Mesendoderm (in vitro differentiated cells): ENCODE measurements at regions not wholly inside any gene's neighbourhood (a gene's known extent, or its start where the extent isn't known, plus 50 kb on each side); places are given as distances from the start of the nearest gene placed in this dataset.

ENCODE experiments used
- DNase-seq: peaks from one replicate; pipeline ENCODE4 v3.0.0; 2013
- H2AK5ac ChIP-seq: 2 replicates; pipeline ENCODE4 v1.6.1; 2013; ENCODE audit warnings: low read length, inconsistent platforms
- H2BK120ac ChIP-seq: 2 replicates; pipeline ENCODE4 v1.6.1; 2013; ENCODE audit warnings: low read depth, mild to moderate bottlenecking, low read length, moderate library complexity, mixed read lengths
- H2BK15ac ChIP-seq: replicated peaks from 2 replicates; pipeline ENCODE4 v1.6.1; 2013; ENCODE audit warnings: low read depth, mild to moderate bottlenecking, moderate library complexity
- H2BK5ac ChIP-seq: 2 replicates; pipeline ENCODE4 v1.6.1; 2013; ENCODE audit warnings: low read length, inconsistent platforms
- H3K18ac ChIP-seq: 2 replicates; pipeline ENCODE4 v1.6.1; 2013; ENCODE audit warnings: mild to moderate bottlenecking, low read length, mixed read lengths
- H3K23ac ChIP-seq: one replicate; pipeline ENCODE4 v1.6.1; 2013; ENCODE audit warnings: low read length
- H3K27ac ChIP-seq: 2 replicates; pipeline ENCODE4 v1.5.1; 2013; ENCODE audit warnings: low read depth, mild to moderate bottlenecking, inconsistent platforms, low read length, moderate library complexity
- H3K27me3 ChIP-seq: 2 replicates; pipeline ENCODE4 v1.6.1; 2013; ENCODE audit warnings: low read length, control low read depth, mild to moderate bottlenecking, inconsistent platforms; ENCODE audit not compliant: insufficient read depth, poor library complexity
- H3K36me3 ChIP-seq: 2 replicates; pipeline ENCODE4 v1.6.1; 2013; ENCODE audit warnings: low read length, inconsistent platforms; ENCODE audit not compliant: control insufficient read depth, insufficient read depth
- H3K4ac ChIP-seq: one replicate; pipeline ENCODE4 v1.6.1; 2013; ENCODE audit warnings: low read depth, mild to moderate bottlenecking, low read length, moderate library complexity
- H3K4me1 ChIP-seq: 2 replicates; pipeline ENCODE4 v1.6.1; 2013; ENCODE audit warnings: low read depth, low read length, inconsistent platforms; ENCODE audit not compliant: control insufficient read depth
- H3K4me2 ChIP-seq: 2 replicates; pipeline ENCODE4 v1.6.1; 2013; ENCODE audit warnings: low read length
- H3K4me3 ChIP-seq: 2 replicates; pipeline ENCODE4 v1.5.1; 2013; ENCODE audit warnings: mild to moderate bottlenecking, low read length
- H3K56ac ChIP-seq: one replicate; pipeline ENCODE4 v1.6.1; 2013; ENCODE audit warnings: low read length
- H3K79me1 ChIP-seq: 2 replicates; pipeline ENCODE4 v1.6.1; 2013; ENCODE audit warnings: low read length, inconsistent platforms
- H3K79me2 ChIP-seq: 2 replicates; pipeline ENCODE4 v1.6.1; 2013; ENCODE audit warnings: mild to moderate bottlenecking, low read length; ENCODE audit not compliant: control insufficient read depth, insufficient read depth
- H3K9ac ChIP-seq: 2 replicates; pipeline ENCODE4 v1.6.1; 2013; ENCODE audit warnings: low read length, inconsistent platforms
- H4K5ac ChIP-seq: one replicate; pipeline ENCODE4 v1.6.1; 2013; ENCODE audit warnings: low read length
- H4K8ac ChIP-seq: one replicate; pipeline ENCODE4 v1.6.1; 2013; ENCODE audit warnings: low read depth, mild to moderate bottlenecking, control low read depth, low read length, moderate library complexity
- WGBS: extraction: QIAGEN DNeasy Blood & Tissue Kit; methylation state at CpG from one replicate; pipeline ENCODE4 v1.1.7; 2013; ENCODE audit warnings: low lambda C conversion rate, missing lambda C conversion rate; ENCODE audit not compliant: insufficient coverage; ENCODE audit errors: extremely low coverage; 5-methylcytosine and 5-hydroxymethylcytosine counted together

DNA sequence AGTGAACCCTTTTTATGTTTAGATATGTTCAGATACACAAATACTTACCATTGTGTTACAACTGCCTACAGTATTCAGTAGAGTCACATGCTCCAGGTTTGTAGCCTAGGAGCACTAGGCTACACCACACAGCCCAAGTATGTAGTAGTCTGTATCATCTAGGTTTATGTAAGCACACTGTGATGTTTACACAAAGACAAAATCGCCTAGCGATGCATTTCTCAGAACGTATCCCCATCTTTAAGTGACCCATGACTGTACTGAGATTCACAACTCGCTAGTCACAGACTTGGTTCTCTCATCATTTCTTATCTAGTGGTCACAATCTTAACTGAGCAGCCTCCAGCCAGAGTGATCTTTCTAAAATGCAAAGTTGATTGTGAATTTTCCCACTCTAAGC, 119.2 kb downstream of the RASSF10 start:
- Histone ChIP-seq H3K56ac (no peak overlapping the region), H3K79me2 (no peaks in the 10 kb centered on the region), H3K36me3 (no peaks in the 10 kb centered on the region), H3K18ac (no peak overlapping the region), H3K23ac (no peak overlapping the region), H3K27ac (no peak overlapping the region), H4K8ac (no peak overlapping the region), H2BK5ac (no peak overlapping the region), H3K4me1 (no peaks in the 10 kb centered on the region), H3K4ac (no peak overlapping the region), H3K4me3 (no peak overlapping the region), H2BK15ac (no peak overlapping the region), H2AK5ac (no peak overlapping the region), H3K9ac (no peak overlapping the region), H3K4me2 (no peak overlapping the region), H4K5ac (no peak overlapping the region), H3K27me3 (no peaks in the 10 kb centered on the region), H2BK120ac (no peak overlapping the region), H3K79me1 (no peaks in the 10 kb centered on the region)
- no peak for DNase-seq
- WGBS: no CpG with 5 or more reads among the region's 4 CpGs

DNA sequence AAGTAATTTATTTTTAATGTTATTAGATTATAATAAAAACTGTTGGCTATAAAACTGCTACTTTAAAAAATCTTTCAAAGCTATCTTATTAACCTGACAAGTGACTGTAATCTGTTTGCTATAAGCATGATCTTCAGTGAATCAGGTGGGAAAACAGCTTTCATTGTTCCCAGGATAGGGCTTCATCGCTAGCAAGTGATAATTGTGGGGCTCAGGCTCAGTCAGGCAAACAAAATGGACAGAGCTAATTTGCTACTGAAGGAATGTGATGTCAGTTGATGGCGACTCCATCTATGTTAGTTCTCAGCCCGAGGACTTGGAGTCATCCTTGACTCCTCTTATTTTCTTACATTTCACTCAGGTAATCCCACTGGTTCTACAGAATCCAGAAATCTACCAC, 125.0 kb downstream of the RASSF10 start:
- H3K36me3 ChIP-seq: no peaks in the 10 kb centered on the region
- no peaks in the 10 kb centered on the region for H3K27me3 ChIP-seq
- H4K5ac ChIP-seq: no peak overlapping the region
- H2BK15ac ChIP-seq: no peak overlapping the region
- H3K23ac ChIP-seq: no peak overlapping the region
- H3K56ac ChIP-seq: no peak overlapping the region
- WGBS: no CpG with 5 or more reads among the region's 3 CpGs
- no peak overlapping the region for H2AK5ac ChIP-seq
- no peak overlapping the region for H3K4me2 ChIP-seq
- no peak overlapping the region for H3K27ac ChIP-seq
- H3K79me2 ChIP-seq: no peaks in the 10 kb centered on the region
- no peaks in the 10 kb centered on the region for H3K79me1 ChIP-seq
- no peak overlapping the region for H2BK120ac ChIP-seq
- no peak overlapping the region for H3K4ac ChIP-seq
- no peak overlapping the region for H4K8ac ChIP-seq
- DNase-seq: no peak
- no peak overlapping the region for H3K18ac ChIP-seq
- H3K4me3 ChIP-seq: no peak overlapping the region
- H3K4me1 ChIP-seq: no peaks in the 10 kb centered on the region
- H2BK5ac ChIP-seq: no peak overlapping the region
- no peak overlapping the region for H3K9ac ChIP-seq

DNA sequence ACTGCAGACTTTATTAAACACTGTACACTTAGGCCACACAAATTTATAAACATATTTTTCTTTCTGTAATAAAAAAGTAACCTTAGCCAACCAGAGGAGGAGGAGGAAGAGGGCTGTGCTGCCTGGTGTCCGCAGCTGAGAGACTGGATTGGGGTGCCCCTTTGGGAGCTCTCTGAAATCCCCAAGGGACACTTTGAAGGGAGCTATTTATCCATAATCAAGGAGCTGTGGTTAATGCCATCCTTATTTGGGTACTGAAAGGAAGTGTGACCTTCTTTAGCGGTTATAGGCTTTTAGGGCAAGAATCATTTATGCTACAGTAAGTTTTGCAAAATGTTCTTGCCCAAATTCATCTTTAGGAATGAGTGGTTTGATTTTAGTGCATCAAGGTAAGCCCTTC, 125.8 kb downstream of the RASSF10 start:
- no peaks in the 10 kb centered on the region for H3K4me1 ChIP-seq
- H3K23ac ChIP-seq: no peak overlapping the region
- H2BK120ac ChIP-seq: no peak overlapping the region
- no peaks in the 10 kb centered on the region for H3K79me1 ChIP-seq
- no peak overlapping the region for H4K8ac ChIP-seq
- DNase-seq: no peak
- no peak overlapping the region for H3K9ac ChIP-seq
- H2AK5ac ChIP-seq: no peak overlapping the region
- H3K18ac ChIP-seq: no peak overlapping the region
- no peak overlapping the region for H3K4ac ChIP-seq
- no peaks in the 10 kb centered on the region for H3K36me3 ChIP-seq
- WGBS: no CpG with 5 or more reads among the region's 2 CpGs
- H3K4me2 ChIP-seq: no peak overlapping the region
- no peak overlapping the region for H2BK5ac ChIP-seq
- no peak overlapping the region for H2BK15ac ChIP-seq
- H3K27me3 ChIP-seq: no peaks in the 10 kb centered on the region
- H4K5ac ChIP-seq: no peak overlapping the region
- no peak overlapping the region for H3K56ac ChIP-seq
- no peak overlapping the region for H3K4me3 ChIP-seq
- H3K27ac ChIP-seq: no peak overlapping the region
- no peaks in the 10 kb centered on the region for H3K79me2 ChIP-seq

DNA sequence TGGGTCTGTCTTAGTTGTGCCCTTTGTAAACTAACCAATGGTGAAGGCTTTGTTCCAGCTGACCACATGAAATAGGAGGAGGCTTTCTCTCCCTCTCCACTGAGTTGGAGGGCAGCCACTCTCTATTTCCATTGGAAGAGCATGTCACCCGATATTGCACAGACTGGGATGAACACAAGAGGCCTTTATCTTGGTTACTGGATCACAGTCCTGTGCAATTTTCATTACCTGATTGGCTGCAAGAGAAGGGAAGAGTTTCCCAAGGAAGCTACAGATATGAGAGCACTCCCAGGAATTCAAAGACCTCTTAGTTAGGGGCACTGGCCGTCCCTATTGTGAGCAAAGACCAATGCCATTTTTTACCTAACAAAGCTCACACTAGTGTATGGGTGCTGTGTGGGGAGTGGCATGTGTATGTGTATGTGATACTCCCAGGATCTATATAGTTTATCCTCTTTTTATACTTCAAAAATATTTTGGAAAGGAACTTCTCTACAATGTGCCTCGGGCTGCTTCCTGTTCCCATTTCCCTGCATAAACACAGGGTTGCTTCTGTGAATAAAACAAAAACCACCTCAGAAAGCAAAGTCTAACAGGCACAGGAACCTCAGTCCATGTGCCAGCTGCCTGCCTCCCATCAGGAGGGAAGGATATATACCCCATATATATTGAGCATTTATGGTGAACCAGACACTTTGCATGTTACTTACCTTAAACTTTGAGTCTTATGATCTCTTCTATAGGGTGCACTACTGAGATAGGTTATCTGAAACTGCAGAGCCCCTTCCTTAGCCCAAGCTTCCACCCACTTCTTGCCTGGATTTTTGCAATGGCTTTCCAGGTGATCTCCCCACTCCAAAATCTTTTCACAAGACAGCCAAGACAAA, 126.5 kb downstream of the RASSF10 start:
- Histone ChIP-seq H2BK5ac (no peak overlapping the region), H3K4ac (no peak overlapping the region), H2AK5ac (no peak overlapping the region), H2BK15ac (no peak overlapping the region), H3K4me2 (no peak overlapping the region), H3K4me3 (no peak overlapping the region), H3K36me3 (no peaks in the 10 kb centered on the region), H3K9ac (no peak overlapping the region), H3K27me3 (no peaks in the 10 kb centered on the region), H3K56ac (no peak overlapping the region), H4K5ac (no peak overlapping the region), H3K4me1 (no peaks in the 10 kb centered on the region), H2BK120ac (no peak overlapping the region), H3K23ac (no peak overlapping the region), H3K27ac (no peak overlapping the region), H3K79me2 (no peaks in the 10 kb centered on the region), H3K18ac (no peak overlapping the region), H3K79me1 (no peaks in the 10 kb centered on the region), H4K8ac (no peak overlapping the region)
- peak; percentile 46 for DNase-seq
- WGBS: no CpG with 5 or more reads among the region's 3 CpGs

DNA sequence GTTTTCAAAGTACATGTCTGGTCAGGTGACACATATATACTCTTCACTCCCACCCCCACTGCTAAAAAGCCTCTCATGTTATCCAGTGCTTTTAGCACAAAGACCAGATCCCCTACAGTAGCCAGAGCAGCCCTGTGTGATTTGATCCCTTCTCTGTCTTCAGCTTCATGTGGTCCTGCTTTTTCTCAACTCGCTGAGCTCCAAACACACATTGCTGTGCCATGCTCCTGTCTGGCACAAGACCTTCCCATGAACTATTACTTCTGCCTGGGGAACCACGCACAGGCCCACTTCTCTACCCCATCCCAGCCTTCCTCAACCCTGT, 127.1 kb downstream of the RASSF10 start:
- no peak overlapping the region for H3K4me2 ChIP-seq
- no peaks in the 10 kb centered on the region for H3K4me1 ChIP-seq
- no peak overlapping the region for H2BK5ac ChIP-seq
- no peak overlapping the region for H3K4me3 ChIP-seq
- WGBS: no CpG with 5 or more reads among the region's 2 CpGs
- H2BK120ac ChIP-seq: no peak overlapping the region
- no peak overlapping the region for H3K9ac ChIP-seq
- H3K79me1 ChIP-seq: no peaks in the 10 kb centered on the region
- H3K79me2 ChIP-seq: no peaks in the 10 kb centered on the region
- H3K27me3 ChIP-seq: no peaks in the 10 kb centered on the region
- H3K27ac ChIP-seq: no peak overlapping the region
- no peak for DNase-seq
- no peak overlapping the region for H4K8ac ChIP-seq
- H3K23ac ChIP-seq: no peak overlapping the region
- H3K4ac ChIP-seq: no peak overlapping the region
- H2BK15ac ChIP-seq: no peak overlapping the region
- no peak overlapping the region for H3K18ac ChIP-seq
- H3K56ac ChIP-seq: no peak overlapping the region
- H2AK5ac ChIP-seq: no peak overlapping the region
- H4K5ac ChIP-seq: no peak overlapping the region
- H3K36me3 ChIP-seq: no peaks in the 10 kb centered on the region

DNA sequence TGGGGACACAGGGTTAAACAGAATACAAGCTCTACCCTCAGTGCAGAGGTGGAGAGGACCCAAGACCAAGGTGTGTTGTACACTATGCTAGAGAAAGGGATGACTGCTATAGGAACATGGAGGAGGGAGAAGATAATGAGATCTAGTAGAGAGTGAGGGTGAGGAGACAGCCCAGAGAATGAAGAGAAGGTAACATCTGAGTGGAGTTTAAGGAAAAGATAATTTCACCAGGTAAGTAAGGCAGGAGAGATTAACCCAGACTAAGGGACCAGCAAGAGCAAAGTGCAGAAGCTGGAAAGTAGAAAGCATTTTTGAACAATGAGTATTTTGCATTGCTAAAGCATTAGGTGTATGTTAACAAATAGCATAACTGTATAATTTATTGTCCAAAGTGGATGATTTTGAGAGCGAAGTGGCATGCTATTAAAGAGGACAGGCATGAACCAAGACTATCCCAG, 128.8 kb downstream of the RASSF10 start:
- Histone ChIP-seq H3K4ac (no peak overlapping the region), H3K36me3 (no peaks in the 10 kb centered on the region), H3K79me2 (no peaks in the 10 kb centered on the region), H2AK5ac (no peak overlapping the region), H2BK5ac (no peak overlapping the region), H2BK120ac (no peak overlapping the region), H3K27me3 (no peaks in the 10 kb centered on the region), H4K8ac (no peak overlapping the region), H3K18ac (no peak overlapping the region), H3K23ac (no peak overlapping the region), H3K27ac (no peak overlapping the region), H2BK15ac (no peak overlapping the region), H3K56ac (no peak overlapping the region), H4K5ac (no peak overlapping the region), H3K79me1 (no peaks in the 10 kb centered on the region), H3K4me2 (no peak overlapping the region), H3K4me3 (no peak overlapping the region), H3K9ac (no peak overlapping the region), H3K4me1 (no peaks in the 10 kb centered on the region)
- no CpG with 5 or more reads among the region's 1 CpG for WGBS
- no peak for DNase-seq
